ENCODE measurements at regions not wholly inside any gene's neighbourhood (a gene's known extent, or its start where the extent isn't known, plus 50 kb on each side); places are given as distances from the start of the nearest gene placed in this dataset.

DNA sequence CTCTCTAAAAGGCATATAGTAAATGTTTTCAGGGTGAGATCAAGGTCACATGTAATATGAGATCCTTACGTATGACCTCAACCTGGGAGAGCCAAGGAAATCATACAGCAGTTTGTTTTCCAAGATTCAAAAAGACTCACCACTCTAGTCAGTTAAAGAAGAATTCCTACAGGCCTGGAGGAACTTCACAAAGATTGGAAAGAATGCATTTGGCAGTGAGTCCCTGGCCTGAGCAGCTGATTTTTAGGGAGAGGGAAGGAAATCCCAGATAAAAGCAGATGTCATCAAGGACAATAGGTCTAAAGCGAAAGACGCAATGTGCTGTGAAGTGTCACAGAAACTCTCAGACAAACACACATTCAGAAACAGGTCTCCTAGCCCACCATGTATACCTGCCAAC lies 424.0 kb upstream of the ZNF462 start:
- Histone ChIP-seq H3K27ac (no peak overlapping the region), H3K4me1 (no peaks in the 10 kb centered on the region), H3K36me3 (no peaks in the 10 kb centered on the region), H3K27me3 (no peaks in the 10 kb centered on the region), H3K4me3 (no peak overlapping the region), H3K9me3 (no peaks in the 10 kb centered on the region)
- ATAC-seq (no peak), DNase-seq (no peak), FAIRE-seq (no peak)
- intact Hi-C loops (cut with DNase I), result no loop called here
- 62 to 66% methylated on average over 3 of the region's 3 CpGs for WGBS, 2 donors
- TF ChIP-seq, protein P1, sequence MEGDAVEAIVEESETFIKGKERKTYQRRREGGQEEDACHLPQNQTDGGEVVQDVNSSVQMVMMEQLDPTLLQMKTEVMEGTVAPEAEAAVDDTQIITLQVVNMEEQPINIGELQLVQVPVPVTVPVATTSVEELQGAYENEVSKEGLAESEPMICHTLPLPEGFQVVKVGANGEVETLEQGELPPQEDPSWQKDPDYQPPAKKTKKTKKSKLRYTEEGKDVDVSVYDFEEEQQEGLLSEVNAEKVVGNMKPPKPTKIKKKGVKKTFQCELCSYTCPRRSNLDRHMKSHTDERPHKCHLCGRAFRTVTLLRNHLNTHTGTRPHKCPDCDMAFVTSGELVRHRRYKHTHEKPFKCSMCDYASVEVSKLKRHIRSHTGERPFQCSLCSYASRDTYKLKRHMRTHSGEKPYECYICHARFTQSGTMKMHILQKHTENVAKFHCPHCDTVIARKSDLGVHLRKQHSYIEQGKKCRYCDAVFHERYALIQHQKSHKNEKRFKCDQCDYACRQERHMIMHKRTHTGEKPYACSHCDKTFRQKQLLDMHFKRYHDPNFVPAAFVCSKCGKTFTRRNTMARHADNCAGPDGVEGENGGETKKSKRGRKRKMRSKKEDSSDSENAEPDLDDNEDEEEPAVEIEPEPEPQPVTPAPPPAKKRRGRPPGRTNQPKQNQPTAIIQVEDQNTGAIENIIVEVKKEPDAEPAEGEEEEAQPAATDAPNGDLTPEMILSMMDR (IDR thresholded peaks at IDR 0.05), result no peak

- FAIRE-seq (no peak), DNase-seq (no peak), ATAC-seq (no peak)
- Histone ChIP-seq H3K27me3 (no peaks in the 10 kb centered on the region), H3K4me3 (no peak overlapping the region), H3K27ac (no peak overlapping the region), H3K9me3 (no peaks in the 10 kb centered on the region), H3K36me3 (no peaks in the 10 kb centered on the region), H3K4me1 (no peaks in the 10 kb centered on the region)
- WGBS, 2 donors, result 64 to 77% methylated on average over 3 of the region's 3 CpGs
- TF ChIP-seq, protein P1 (IDR thresholded peaks at IDR 0.05), result no peak
- intact Hi-C loops (cut with DNase I), result no loop called here
Measured at GRCh38 chr9:106441283-106441682, 421.7 kb upstream of the ZNF462 start.

- FAIRE-seq (no peak), ATAC-seq (no peak)
Measured at GRCh38 chr9:106443520-106443919, 419.4 kb upstream of the ZNF462 start.

GRCh38 chr9:106445107-106445506 lies 417.9 kb upstream of the ZNF462 start:
- Histone ChIP-seq H3K27ac (no peak overlapping the region), H3K4me1 (no peaks in the 10 kb centered on the region), H3K4me3 (no peak overlapping the region), H3K36me3 (no peaks in the 10 kb centered on the region), H3K27me3 (no peaks in the 10 kb centered on the region), H3K9me3 (no peaks in the 10 kb centered on the region)
- DNase-seq, result no peak
- intact Hi-C loops (cut with DNase I), result no loop called here
- TF ChIP-seq, protein P1 (IDR thresholded peaks at IDR 0.05), result no peak
- no peak for FAIRE-seq
- WGBS, 2 donors, result 85 to 89% methylated on average over 5 of the region's 5 CpGs
- no peak for ATAC-seq

More at GRCh38 chr9:106443520-106443919, 419.4 kb upstream of the ZNF462 start:
- no peak for DNase-seq
- Histone ChIP-seq H3K4me1 (no peaks in the 10 kb centered on the region), H3K27me3 (no peaks in the 10 kb centered on the region), H3K9me3 (no peaks in the 10 kb centered on the region), H3K27ac (no peak overlapping the region), H3K36me3 (no peaks in the 10 kb centered on the region), H3K4me3 (no peak overlapping the region)
- intact Hi-C loops (cut with DNase I), result no loop called here
- TF ChIP-seq, protein P1 (IDR thresholded peaks at IDR 0.05), result no peak
- WGBS, 2 donors, result 44 to 58% methylated on average over 1 of the region's 1 CpG

DNA sequence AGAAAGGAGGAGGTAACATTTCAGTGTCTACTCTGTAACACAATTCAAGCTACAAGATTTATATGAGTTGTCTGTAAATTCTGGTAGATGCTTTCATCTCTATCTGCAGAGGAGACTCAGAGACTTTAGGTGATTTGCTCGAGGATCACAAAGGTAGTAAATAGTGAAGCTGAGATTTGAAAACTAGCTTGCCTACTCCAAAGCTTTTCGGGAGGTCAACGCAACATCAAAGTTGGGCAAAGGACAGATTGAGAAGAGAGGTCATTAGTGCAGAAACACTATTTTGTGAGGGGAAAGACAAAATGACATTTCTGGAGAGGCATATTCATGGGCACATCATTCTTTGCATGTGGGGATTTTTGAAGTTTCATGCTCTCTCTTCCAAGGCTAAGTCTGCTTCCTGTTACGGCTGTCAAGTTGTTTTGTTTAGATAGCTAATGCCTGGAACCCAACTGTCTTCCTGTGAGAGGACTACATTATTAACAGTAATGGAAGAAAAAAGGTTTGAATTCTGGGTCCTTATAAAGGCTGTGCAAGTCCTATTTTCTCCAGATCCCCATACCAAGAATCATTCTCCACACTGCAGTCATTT lies 413.5 kb upstream of the ZNF462 start:
- Histone ChIP-seq H3K27ac (no peak overlapping the region), H3K36me3 (no peaks in the 10 kb centered on the region), H3K27me3 (no peaks in the 10 kb centered on the region), H3K9me3 (no peaks in the 10 kb centered on the region), H3K4me3 (no peak overlapping the region), H3K4me1 (no peaks in the 10 kb centered on the region)
- DNase-seq, result no peak
- TF ChIP-seq, protein P1 (IDR thresholded peaks at IDR 0.05), result no peak
- ATAC-seq, result no peak
- intact Hi-C loops (cut with DNase I), result no loop called here
- WGBS, 2 donors, result 52 to 59% methylated on average over 4 of the region's 4 CpGs
- no peak for FAIRE-seq
